ENCODE measurements at regions not wholly inside any gene's neighbourhood (a gene's known extent, or its start where the extent isn't known, plus 50 kb on each side); places are given as distances from the start of the nearest gene placed in this dataset.
A peak's percentile ranks its signal among the peaks of the same experiment; 100 is the strongest.

DNA sequence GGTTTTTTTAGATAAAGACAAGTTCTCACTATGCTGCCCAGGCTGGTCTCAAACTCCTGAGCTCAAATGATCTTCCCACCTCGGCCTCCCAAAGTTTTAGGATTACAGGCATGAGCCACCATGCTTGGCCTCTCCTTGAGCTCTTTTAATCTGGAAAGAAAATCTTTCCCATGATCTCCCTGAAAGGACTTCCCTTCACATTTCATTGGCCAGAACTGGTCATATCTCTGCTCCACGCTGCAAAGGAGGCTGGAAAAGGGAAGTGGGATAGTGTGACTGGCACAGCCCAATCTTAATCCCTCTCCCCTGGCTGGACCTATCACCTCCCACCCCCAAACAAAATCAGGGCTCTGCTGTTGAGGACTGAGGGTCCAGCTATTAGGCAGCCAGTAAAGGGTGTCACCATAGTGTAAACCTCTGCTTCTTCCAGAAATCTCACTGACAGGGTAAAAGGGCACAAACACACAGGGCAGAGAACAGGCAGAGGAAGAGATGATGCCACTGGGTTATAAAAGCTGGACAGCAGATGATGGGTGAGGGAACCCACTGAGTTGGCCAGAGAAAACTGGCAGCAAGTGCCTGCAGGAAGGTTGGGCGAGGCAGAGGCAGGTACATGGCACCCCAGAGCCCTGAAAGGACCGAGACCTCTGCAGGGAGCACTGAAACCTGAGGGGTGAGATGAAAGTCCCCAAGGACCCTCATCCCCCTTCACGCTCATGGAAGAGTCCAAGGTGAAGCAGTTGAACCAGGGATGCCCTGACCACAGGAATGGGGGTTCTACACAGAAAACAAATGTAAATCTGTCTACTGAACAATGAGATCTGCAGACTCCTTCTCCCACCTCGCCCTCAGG, 83.1 kb upstream of the PTPN1 start:
- peaks cover 0 to 2% of the 10 kb centered on the region in 2 experiments for H3K36me3 ChIP-seq (ENCODE audit: control insufficient read depth in 2 of 2, extremely low read depth in 1 of 2, insufficient read depth in 2 of 2, low read length in 2 of 2)
- no peak for DNase-seq (ENCODE audit: low read depth, low spot score)
- H2AFZ ChIP-seq (ENCODE audit: control insufficient read depth, low read length), result no peak overlapping the region
- dilution Hi-C loops (cut with MboI; ENCODE audit: extremely low pct_ligation_motif_present, low sequenced_read_pairs), result no loop called here
- H3K9ac ChIP-seq (ENCODE audit: control insufficient read depth, extremely low read depth, insufficient read depth, low read length), result peak overlapping the region; percentile 53
- H3K27me3 ChIP-seq (ENCODE audit: control insufficient read depth, extremely low read depth, insufficient read depth, low read length), result no peaks in the 10 kb centered on the region
- TF ChIP-seq, protein P1, sequence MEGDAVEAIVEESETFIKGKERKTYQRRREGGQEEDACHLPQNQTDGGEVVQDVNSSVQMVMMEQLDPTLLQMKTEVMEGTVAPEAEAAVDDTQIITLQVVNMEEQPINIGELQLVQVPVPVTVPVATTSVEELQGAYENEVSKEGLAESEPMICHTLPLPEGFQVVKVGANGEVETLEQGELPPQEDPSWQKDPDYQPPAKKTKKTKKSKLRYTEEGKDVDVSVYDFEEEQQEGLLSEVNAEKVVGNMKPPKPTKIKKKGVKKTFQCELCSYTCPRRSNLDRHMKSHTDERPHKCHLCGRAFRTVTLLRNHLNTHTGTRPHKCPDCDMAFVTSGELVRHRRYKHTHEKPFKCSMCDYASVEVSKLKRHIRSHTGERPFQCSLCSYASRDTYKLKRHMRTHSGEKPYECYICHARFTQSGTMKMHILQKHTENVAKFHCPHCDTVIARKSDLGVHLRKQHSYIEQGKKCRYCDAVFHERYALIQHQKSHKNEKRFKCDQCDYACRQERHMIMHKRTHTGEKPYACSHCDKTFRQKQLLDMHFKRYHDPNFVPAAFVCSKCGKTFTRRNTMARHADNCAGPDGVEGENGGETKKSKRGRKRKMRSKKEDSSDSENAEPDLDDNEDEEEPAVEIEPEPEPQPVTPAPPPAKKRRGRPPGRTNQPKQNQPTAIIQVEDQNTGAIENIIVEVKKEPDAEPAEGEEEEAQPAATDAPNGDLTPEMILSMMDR (optimal IDR thresholded peaks at IDR 0.05 in 1 of 3, IDR thresholded peaks at IDR 0.05 in 1 of 3, conservative IDR thresholded peaks at IDR 0.05 in 1 of 3; ENCODE audit: extremely low read depth in 1 of 3, insufficient read depth in 2 of 3, low read length in 3 of 3), result no peak
- no peak for TF ChIP-seq EZH2 (IDR thresholded peaks at IDR 0.05; ENCODE audit: low read length)
- H3K4me2 ChIP-seq (ENCODE audit: control insufficient read depth, extremely low read depth, insufficient read depth, low read depth, low read length), result no peak overlapping the region
- peak overlapping the region; percentile 75 for H3K27ac ChIP-seq (ENCODE audit: control insufficient read depth, insufficient read depth, low read length)
- no peaks in the 10 kb centered on the region for H4K20me1 ChIP-seq (ENCODE audit: control insufficient read depth, extremely low read depth, insufficient read depth, low read length)
- H3K79me2 ChIP-seq (ENCODE audit: control insufficient read depth, insufficient read depth, low read length), result no peaks in the 10 kb centered on the region
- no peak overlapping the region for H3K4me3 ChIP-seq (ENCODE audit: control insufficient read depth in 2 of 3, extremely low read depth in 1 of 3, insufficient read depth in 2 of 3, low read depth in 1 of 3, low read length in 3 of 3)
- peaks cover 66% of the 10 kb centered on the region for H3K4me1 ChIP-seq (ENCODE audit: control insufficient read depth, extremely low read depth, insufficient read depth, low read length)
- no peak for FAIRE-seq
- no peaks in the 10 kb centered on the region for H3K9me3 ChIP-seq (ENCODE audit: control insufficient read depth, low read depth, low read length)
- no peaks in the 10 kb centered on the region for H3K9me1 ChIP-seq (ENCODE audit: control insufficient read depth, extremely low read depth, insufficient read depth, low read length)

DNA sequence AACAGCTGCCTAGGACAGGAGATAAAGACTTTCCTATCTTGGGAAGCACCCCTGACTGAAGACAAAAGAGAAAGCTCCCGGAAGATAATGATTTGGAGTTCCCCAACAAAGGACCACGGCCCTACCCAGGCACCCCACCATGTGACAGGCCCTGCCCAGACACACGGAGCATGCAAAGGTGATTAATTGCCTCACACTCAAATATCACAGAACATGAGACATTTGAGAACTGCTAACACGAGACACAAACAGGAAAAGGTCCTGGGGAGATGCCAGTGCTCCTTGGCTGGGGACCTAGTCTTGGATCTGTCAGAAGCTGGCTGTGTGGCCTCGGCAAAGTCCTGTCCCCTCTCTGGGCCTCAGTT, 82.5 kb upstream of the PTPN1 start:
- no peaks in the 10 kb centered on the region for H3K27me3 ChIP-seq (ENCODE audit: control insufficient read depth, extremely low read depth, insufficient read depth, low read length)
- FAIRE-seq (peak; percentile 41), DNase-seq (ENCODE audit: low read depth, low spot score) (no peak)
- peak overlapping the region; percentile 67 for H3K4me2 ChIP-seq (ENCODE audit: control insufficient read depth, extremely low read depth, insufficient read depth, low read depth, low read length)
- H3K27ac ChIP-seq (ENCODE audit: control insufficient read depth, insufficient read depth, low read length), result peak overlapping the region; percentile 75
- H3K9ac ChIP-seq (ENCODE audit: control insufficient read depth, extremely low read depth, insufficient read depth, low read length), result peak overlapping the region; percentile 53
- no peaks in the 10 kb centered on the region for H3K9me1 ChIP-seq (ENCODE audit: control insufficient read depth, extremely low read depth, insufficient read depth, low read length)
- H3K79me2 ChIP-seq (ENCODE audit: control insufficient read depth, insufficient read depth, low read length), result no peaks in the 10 kb centered on the region
- no peaks in the 10 kb centered on the region for H3K9me3 ChIP-seq (ENCODE audit: control insufficient read depth, low read depth, low read length)
- dilution Hi-C loops (cut with MboI; ENCODE audit: extremely low pct_ligation_motif_present, low sequenced_read_pairs), result no loop called here
- peak overlapping the region; percentile 50 for H2AFZ ChIP-seq (ENCODE audit: control insufficient read depth, low read length)
- TF ChIP-seq EZH2 (IDR thresholded peaks at IDR 0.05; ENCODE audit: low read length), result no peak
- TF ChIP-seq, protein P1 (optimal IDR thresholded peaks at IDR 0.05 in 1 of 3, IDR thresholded peaks at IDR 0.05 in 1 of 3, conservative IDR thresholded peaks at IDR 0.05 in 1 of 3; ENCODE audit: extremely low read depth in 1 of 3, insufficient read depth in 2 of 3, low read length in 3 of 3), result no peak
- H3K4me3 ChIP-seq (ENCODE audit: control insufficient read depth in 2 of 3, extremely low read depth in 1 of 3, insufficient read depth in 2 of 3, low read depth in 1 of 3, low read length in 3 of 3), result no peak overlapping the region
- peaks cover 63% of the 10 kb centered on the region for H3K4me1 ChIP-seq (ENCODE audit: control insufficient read depth, extremely low read depth, insufficient read depth, low read length)
- H3K36me3 ChIP-seq (ENCODE audit: control insufficient read depth in 2 of 2, extremely low read depth in 1 of 2, insufficient read depth in 2 of 2, low read length in 2 of 2), result peaks cover 0 to 2% of the 10 kb centered on the region in 2 experiments
- H4K20me1 ChIP-seq (ENCODE audit: control insufficient read depth, extremely low read depth, insufficient read depth, low read length), result no peaks in the 10 kb centered on the region

Data from keratinocyte (primary cell).